Lower leg skin (tissue), 4 donors: ENCODE measurements at regions not wholly inside any gene's neighbourhood (a gene's known extent, or its start where the extent isn't known, plus 50 kb on each side); places are given as distances from the start of the nearest gene placed in this dataset.

ENCODE experiments used
- DNase-seq, 2 donors: peaks; one replicate each; pipeline ENCODE4 v3.0.0-alpha.2; 2019; ENCODE audit warnings: low spot score in 2 of 2
- H3K4me3 ChIP-seq: fragments of 200-600 bp; sonication (generic); 2 replicates; pipeline ENCODE4 v1.5.1; 2017; ENCODE audit warnings: mild to moderate bottlenecking, low read depth; ENCODE audit not compliant: poor library complexity, severe bottlenecking
- CTCF ChIP-seq, 3 donors: fragments of 450-650 bp; IDR thresholded peaks; one replicate each; pipeline ENCODE4 v1.5.1; 2016; ENCODE audit warnings: antibody characterized with exemption in 3 of 3, mild to moderate bottlenecking in 3 of 3, moderate library complexity in 2 of 3
- POLR2A ChIP-seq, 2 donors: fragments of 450-650 bp; IDR thresholded peaks; one replicate each; pipeline ENCODE4 v1.6.1; 2016 to 2017; ENCODE audit warnings: antibody characterized with exemption in 2 of 2, mild to moderate bottlenecking in 1 of 2, moderate library complexity in 1 of 2
- WGBS, 2 donors: methylation state at CpG; one replicate each; pipeline ENCODE4 v1.1.5; 2018; 5-methylcytosine and 5-hydroxymethylcytosine counted together
- intact Hi-C: fragments of 100-400 bp; cut with DNase I; formaldehyde crosslinking; loops from one replicate; pipeline ENCODE4 v1.15.0; 2023; ENCODE audit warnings: low total_unique reads

GRCh38 chr4:166230841-166231240 lies 357.8 kb downstream of the TLL1 start:
- intact Hi-C loops = no loop called here
- no peak overlapping the region for H3K4me3 ChIP-seq
- 76 to 83% methylated on average over 1 of the region's 1 CpG for WGBS, 2 donors
- DNase-seq = no peak
- no peak for TF ChIP-seq POLR2A (IDR thresholded peaks at IDR 0.05)
- no peak for TF ChIP-seq CTCF (IDR thresholded peaks at IDR 0.05)

GRCh38 chr4:166239354-166239753 lies 366.3 kb downstream of the TLL1 start:
- TF ChIP-seq CTCF (IDR thresholded peaks at IDR 0.05) = no peak
- no peak for TF ChIP-seq POLR2A (IDR thresholded peaks at IDR 0.05)
- no peak for DNase-seq
- intact Hi-C loops = no loop called here
- no peak overlapping the region for H3K4me3 ChIP-seq
- 81 to 82% methylated on average over 4 of the region's 4 CpGs for WGBS, 2 donors

GRCh38 chr4:166252487-166253402 lies 379.7 kb downstream of the TLL1 start:
- WGBS, 2 donors = 76 to 78% methylated on average over 4 of the region's 4 CpGs
- TF ChIP-seq POLR2A (IDR thresholded peaks at IDR 0.05) = no peak
- TF ChIP-seq CTCF (IDR thresholded peaks at IDR 0.05) = no peak
- DNase-seq = no peak
- no peak overlapping the region for H3K4me3 ChIP-seq
- intact Hi-C loops = no loop called here

- 50 to 58% methylated on average over 2 of the region's 2 CpGs for WGBS, 2 donors
- intact Hi-C loops = no loop called here
- no peak overlapping the region for H3K4me3 ChIP-seq
- TF ChIP-seq POLR2A (IDR thresholded peaks at IDR 0.05) = no peak
- TF ChIP-seq CTCF (IDR thresholded peaks at IDR 0.05) = no peak
- no peak for DNase-seq
Observed at GRCh38 chr4:166257276-166257675, 384.2 kb downstream of the TLL1 start.

GRCh38 chr4:166257891-166258290 lies 384.9 kb downstream of the TLL1 start:
- WGBS, 2 donors = 45 to 63% methylated on average over 4 of the region's 4 CpGs
- H3K4me3 ChIP-seq = no peak overlapping the region
- TF ChIP-seq POLR2A (IDR thresholded peaks at IDR 0.05) (no peak), CTCF (IDR thresholded peaks at IDR 0.05) (no peak)
- DNase-seq = no peak
- intact Hi-C loops = no loop called here
